ENCODE measurements at regions not wholly inside any gene's neighbourhood (a gene's known extent, or its start where the extent isn't known, plus 50 kb on each side); places are given as distances from the start of the nearest gene placed in this dataset.

DNA sequence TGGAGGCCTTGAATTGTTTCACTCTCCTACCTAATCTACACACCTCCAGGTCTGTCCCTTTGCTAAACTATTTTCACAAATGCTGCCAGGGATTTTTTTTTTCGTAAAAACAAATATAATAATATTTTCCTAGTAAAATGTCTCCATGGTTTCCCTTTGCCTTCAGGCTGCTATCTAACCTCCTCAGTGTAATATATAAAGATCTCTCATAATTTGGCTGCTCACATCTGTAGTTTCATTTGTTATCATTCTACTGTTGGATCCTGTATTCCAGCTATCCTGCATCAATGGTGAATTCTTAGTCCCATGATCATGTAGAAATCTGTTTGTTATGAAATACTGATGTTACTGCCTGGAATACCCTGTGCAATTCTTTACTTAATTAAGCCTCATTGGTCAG, 211.9 kb upstream of the CHRM2 start:
- TF ChIP-seq, protein P1, sequence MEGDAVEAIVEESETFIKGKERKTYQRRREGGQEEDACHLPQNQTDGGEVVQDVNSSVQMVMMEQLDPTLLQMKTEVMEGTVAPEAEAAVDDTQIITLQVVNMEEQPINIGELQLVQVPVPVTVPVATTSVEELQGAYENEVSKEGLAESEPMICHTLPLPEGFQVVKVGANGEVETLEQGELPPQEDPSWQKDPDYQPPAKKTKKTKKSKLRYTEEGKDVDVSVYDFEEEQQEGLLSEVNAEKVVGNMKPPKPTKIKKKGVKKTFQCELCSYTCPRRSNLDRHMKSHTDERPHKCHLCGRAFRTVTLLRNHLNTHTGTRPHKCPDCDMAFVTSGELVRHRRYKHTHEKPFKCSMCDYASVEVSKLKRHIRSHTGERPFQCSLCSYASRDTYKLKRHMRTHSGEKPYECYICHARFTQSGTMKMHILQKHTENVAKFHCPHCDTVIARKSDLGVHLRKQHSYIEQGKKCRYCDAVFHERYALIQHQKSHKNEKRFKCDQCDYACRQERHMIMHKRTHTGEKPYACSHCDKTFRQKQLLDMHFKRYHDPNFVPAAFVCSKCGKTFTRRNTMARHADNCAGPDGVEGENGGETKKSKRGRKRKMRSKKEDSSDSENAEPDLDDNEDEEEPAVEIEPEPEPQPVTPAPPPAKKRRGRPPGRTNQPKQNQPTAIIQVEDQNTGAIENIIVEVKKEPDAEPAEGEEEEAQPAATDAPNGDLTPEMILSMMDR (IDR thresholded peaks at IDR 0.05; ENCODE audit: control extremely low read depth in 1 of 3, insufficient read depth in 1 of 3, low read depth in 1 of 3, low read length in 3 of 3): no peak
- TF ChIP-seq EZH2 (IDR thresholded peaks at IDR 0.05; ENCODE audit: low read depth, low read length, severe bottlenecking) (no peak), POLR2A (IDR thresholded peaks at IDR 0.05; ENCODE audit: control extremely low read depth in 1 of 2, low read depth in 2 of 2, low read length in 2 of 2) (no peak), EP300 (IDR thresholded peaks at IDR 0.05; ENCODE audit: borderline replicate concordance in 1 of 2, low read depth in 2 of 2, low read length in 2 of 2) (no peak), JUN (IDR thresholded peaks at IDR 0.05; ENCODE audit: low read depth, low read length) (no peak)
- TF ChIP-seq, protein P2, sequence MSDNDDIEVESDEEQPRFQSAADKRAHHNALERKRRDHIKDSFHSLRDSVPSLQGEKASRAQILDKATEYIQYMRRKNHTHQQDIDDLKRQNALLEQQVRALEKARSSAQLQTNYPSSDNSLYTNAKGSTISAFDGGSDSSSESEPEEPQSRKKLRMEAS (IDR thresholded peaks at IDR 0.05): no peak
